Transverse colon (tissue), 4 donors: ENCODE measurements at regions not wholly inside any gene's neighbourhood (a gene's known extent, or its start where the extent isn't known, plus 50 kb on each side); places are given as distances from the start of the nearest gene placed in this dataset.
"Not testable (repeated sequence)": the region's sequence is repeated elsewhere in the genome, so short reads cannot be mapped to it uniquely, and the experiment has no call there.

ENCODE experiments used
- DNase-seq: peaks from one replicate; pipeline ENCODE4 v3.0.0-alpha.2; 2019
- H3K27ac ChIP-seq, 4 donors: fragments of 200-600 bp; sonication (generic); 2 replicates each; pipeline ENCODE4 v1.5.1; 2016 to 2018; ENCODE audit warnings: inconsistent platforms in 4 of 4
- H3K27me3 ChIP-seq: fragments of 200-600 bp; sonication (generic); 2 replicates; pipeline ENCODE4 v1.5.1; 2017; ENCODE audit warnings: inconsistent platforms
- H3K36me3 ChIP-seq, 4 donors: fragments of 200-600 bp; sonication (generic); 2 replicates each; pipeline ENCODE4 v1.5.1; 2017 to 2019; ENCODE audit warnings: inconsistent platforms in 4 of 4
- H3K4me1 ChIP-seq, 4 donors: fragments of 200-600 bp; sonication (generic); 2 replicates each; pipeline ENCODE4 v1.5.1; 2017 to 2020; ENCODE audit warnings: inconsistent platforms in 4 of 4
- H3K4me3 ChIP-seq, 4 donors: fragments of 200-600 bp; sonication (generic); 1 replicate in 1 of 4; 2 replicates in 3 of 4; pipeline versions ENCODE4 v1.5.1 to v1.6.1; 2017 to 2019; ENCODE audit warnings: inconsistent platforms in 4 of 4
- H3K9me3 ChIP-seq, 2 donors: fragments of 200-600 bp; sonication (generic); 2 replicates each; pipeline ENCODE4 v1.5.1; 2017 to 2019; ENCODE audit warnings: inconsistent platforms in 2 of 2
- EP300 ChIP-seq: sonication (generic); formaldehyde crosslinking; IDR thresholded peaks from one replicate; pipeline ENCODE4 v1.6.1; 2017; ENCODE audit warnings: antibody characterized with exemption, low read depth
- POLR2A ChIP-seq: fragments of 450-650 bp; IDR thresholded peaks from one replicate; pipeline ENCODE4 v1.6.1; 2016; ENCODE audit warnings: antibody characterized with exemption, mild to moderate bottlenecking, moderate library complexity
- POLR2AphosphoS5 ChIP-seq, 3 donors: sonication (generic); formaldehyde crosslinking; IDR thresholded peaks; one replicate each; pipeline ENCODE4 v1.6.1; 2016; ENCODE audit warnings: antibody characterized with exemption in 3 of 3
- WGBS, 2 donors: methylation state at CpG; one replicate each; pipeline ENCODE4 v1.1.5; 2018; ENCODE audit warnings: low coverage in 1 of 2; 5-methylcytosine and 5-hydroxymethylcytosine counted together
- in situ Hi-C, 4 donors: fragments of 200-750 bp; cut with MboI; loops; one replicate each; pipeline versions ENCODE4 v1.15.0 to v1.15.1; 2017; ENCODE audit warnings: low sequenced_read_pairs in 3 of 4, low pct_ligation_motif_present in 1 of 4, low pct_unique_long_range_greater_than_20kb in 1 of 4
- intact Hi-C: fragments of 100-400 bp; cut with DNase I; formaldehyde crosslinking; loops from one replicate; pipeline ENCODE4 v1.15.1; 2023; ENCODE audit warnings: low total_unique reads
- TF ChIP-seq, protein P1 (sequence below), 5 experiments: fragments of 200-600 bp in 3 of 5; fragments of 450-650 bp in 2 of 5; sonication (generic) in 3 of 5; IDR thresholded peaks; 1 replicate in 2 of 5; 2 replicates in 3 of 5; pipeline ENCODE4 v1.5.1; 2016 to 2017; ENCODE audit warnings: antibody characterized with exemption in 5 of 5, inconsistent platforms in 3 of 5, mild to moderate bottlenecking in 2 of 5, moderate library complexity in 1 of 5

DNA sequence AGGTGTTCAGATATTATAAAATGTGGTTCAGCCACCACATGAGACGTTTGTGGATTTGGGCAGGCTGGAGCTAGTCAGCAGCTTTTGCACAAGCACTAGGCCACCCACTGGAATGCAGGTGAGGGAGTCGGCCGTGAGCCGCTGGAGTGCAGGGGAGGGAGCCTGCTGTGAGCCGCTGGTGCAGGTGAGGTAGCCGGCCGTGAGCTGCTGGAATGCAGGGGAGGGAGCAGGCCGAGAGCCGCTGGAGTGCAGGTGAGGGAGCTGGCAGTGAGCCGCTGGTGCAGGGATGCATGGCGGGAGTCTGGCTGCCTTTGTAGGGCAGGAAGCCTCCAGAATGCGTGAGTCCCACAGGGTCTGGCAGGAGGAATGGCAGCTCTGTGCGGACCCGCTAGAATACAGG lies 1907.6 kb upstream of the DEFB115 start:
- TF ChIP-seq EP300, result no peak
- TF ChIP-seq POLR2AphosphoS5 (IDR thresholded peaks at IDR 0.05), result no peak
- TF ChIP-seq POLR2A, result no peak
- TF ChIP-seq, protein P1, sequence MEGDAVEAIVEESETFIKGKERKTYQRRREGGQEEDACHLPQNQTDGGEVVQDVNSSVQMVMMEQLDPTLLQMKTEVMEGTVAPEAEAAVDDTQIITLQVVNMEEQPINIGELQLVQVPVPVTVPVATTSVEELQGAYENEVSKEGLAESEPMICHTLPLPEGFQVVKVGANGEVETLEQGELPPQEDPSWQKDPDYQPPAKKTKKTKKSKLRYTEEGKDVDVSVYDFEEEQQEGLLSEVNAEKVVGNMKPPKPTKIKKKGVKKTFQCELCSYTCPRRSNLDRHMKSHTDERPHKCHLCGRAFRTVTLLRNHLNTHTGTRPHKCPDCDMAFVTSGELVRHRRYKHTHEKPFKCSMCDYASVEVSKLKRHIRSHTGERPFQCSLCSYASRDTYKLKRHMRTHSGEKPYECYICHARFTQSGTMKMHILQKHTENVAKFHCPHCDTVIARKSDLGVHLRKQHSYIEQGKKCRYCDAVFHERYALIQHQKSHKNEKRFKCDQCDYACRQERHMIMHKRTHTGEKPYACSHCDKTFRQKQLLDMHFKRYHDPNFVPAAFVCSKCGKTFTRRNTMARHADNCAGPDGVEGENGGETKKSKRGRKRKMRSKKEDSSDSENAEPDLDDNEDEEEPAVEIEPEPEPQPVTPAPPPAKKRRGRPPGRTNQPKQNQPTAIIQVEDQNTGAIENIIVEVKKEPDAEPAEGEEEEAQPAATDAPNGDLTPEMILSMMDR (IDR thresholded peaks at IDR 0.05), result no peak
- intact Hi-C loops (no loop called here), in situ Hi-C loops (no loop called here)
- DNase-seq, result no peak
- H3K4me3 ChIP-seq, result no peak overlapping the region
- no peaks in the 10 kb centered on the region for H3K36me3 ChIP-seq
- no peaks in the 10 kb centered on the region for H3K27me3 ChIP-seq
- no peaks in the 10 kb centered on the region for H3K9me3 ChIP-seq
- no peak overlapping the region for H3K27ac ChIP-seq
- no peaks in the 10 kb centered on the region for H3K4me1 ChIP-seq
- 72% methylated on average over 14 of the region's 14 CpGs; no CpG with 5 or more reads in 1 of the 2 donors for WGBS, 2 donors

- H3K4me1 ChIP-seq, H3K27ac ChIP-seq, in situ Hi-C loops, DNase-seq, H3K27me3 ChIP-seq, H3K9me3 ChIP-seq, intact Hi-C loops, H3K36me3 ChIP-seq, H3K4me3 ChIP-seq: not testable (repeated sequence)
- WGBS, 2 donors, result 38 to 49% methylated on average over 2 of the region's 2 CpGs
Observed at GRCh38 chr20:29375937-29376336, 1881.5 kb upstream of the DEFB115 start.

GRCh38 chr20:29392853-29393252 lies 1864.6 kb upstream of the DEFB115 start:
- WGBS, 2 donors, result 71 to 72% methylated on average over 6 to 9 of the region's 9 CpGs
- intact Hi-C loops, DNase-seq, H3K9me3 ChIP-seq, in situ Hi-C loops, H3K27ac ChIP-seq, H3K4me1 ChIP-seq, H3K36me3 ChIP-seq, H3K4me3 ChIP-seq, H3K27me3 ChIP-seq: not testable (repeated sequence)

GRCh38 chr20:29408034-29408695 lies 1849.3 kb upstream of the DEFB115 start:
- DNase-seq, result no peak
- H3K27ac ChIP-seq, result no peak overlapping the region
- peaks cover 0 to 2% (median 0%) of the 10 kb centered on the region in 4 donors for H3K4me1 ChIP-seq
- no peaks in the 10 kb centered on the region for H3K9me3 ChIP-seq
- intact Hi-C loops (no loop called here), in situ Hi-C loops (no loop called here)
- no peak overlapping the region for H3K4me3 ChIP-seq
- no peaks in the 10 kb centered on the region for H3K36me3 ChIP-seq
- TF ChIP-seq EP300 (no peak), POLR2A (no peak), POLR2AphosphoS5 (IDR thresholded peaks at IDR 0.05) (no peak)
- TF ChIP-seq, protein P1 (IDR thresholded peaks at IDR 0.05), result no peak
- peaks cover 37% of the 10 kb centered on the region for H3K27me3 ChIP-seq
- WGBS, 2 donors, result 66 to 74% methylated on average over 23 to 40 of the region's 40 CpGs

DNA sequence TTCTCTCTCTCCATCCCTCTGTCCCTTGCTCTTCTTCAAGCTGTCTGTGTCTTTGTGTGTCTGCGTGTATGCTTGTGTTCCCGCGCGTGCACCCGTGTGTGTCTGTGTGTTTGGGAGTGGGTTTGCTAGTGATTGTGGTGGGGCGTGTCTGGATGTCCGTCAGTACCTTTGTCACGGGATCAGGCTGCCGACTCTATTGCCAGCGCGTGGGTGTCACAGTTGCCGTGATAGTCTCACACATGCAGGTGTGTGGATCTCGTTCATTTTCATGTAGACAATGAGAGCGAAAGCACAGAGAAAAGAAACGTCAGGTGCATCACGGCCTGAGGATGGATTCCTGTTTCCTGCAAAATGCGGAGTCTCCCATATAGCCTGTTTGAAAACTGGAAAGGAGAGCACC lies 1848.8 kb upstream of the DEFB115 start:
- 69 to 74% methylated on average over 16 to 17 of the region's 17 CpGs for WGBS, 2 donors
- H3K27ac ChIP-seq, H3K9me3 ChIP-seq, intact Hi-C loops, DNase-seq, H3K36me3 ChIP-seq, H3K4me3 ChIP-seq, in situ Hi-C loops, H3K4me1 ChIP-seq: not testable (repeated sequence)
- peaks cover 37% of the 10 kb centered on the region for H3K27me3 ChIP-seq

DNA sequence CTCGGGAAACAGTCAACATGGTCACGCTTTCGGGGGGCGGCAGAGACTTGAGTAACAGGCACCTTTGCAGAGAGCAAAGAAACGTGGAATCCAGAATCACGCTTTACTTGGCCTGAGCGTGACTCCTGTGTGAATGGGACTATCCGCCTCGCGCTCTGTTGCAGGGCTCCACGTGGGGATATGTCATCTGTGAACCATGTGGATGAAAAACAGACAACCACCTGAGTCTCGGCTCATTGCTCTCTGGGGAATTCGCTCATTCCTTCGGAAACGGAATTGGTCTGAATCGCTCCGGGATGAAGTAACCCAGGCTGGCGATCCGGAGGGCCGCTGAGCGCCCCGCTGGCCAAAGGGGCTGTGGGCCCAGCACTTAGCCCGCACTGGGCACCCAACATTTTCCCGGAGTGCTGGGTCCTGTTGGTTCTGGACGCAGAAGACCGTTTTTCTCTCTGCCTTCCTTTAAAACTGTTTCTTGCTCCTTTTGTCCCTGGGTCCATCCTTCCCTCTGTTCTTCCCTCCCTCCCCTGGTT lies 1848.2 kb upstream of the DEFB115 start:
- H3K9me3 ChIP-seq, H3K36me3 ChIP-seq, DNase-seq, H3K4me3 ChIP-seq, H3K4me1 ChIP-seq, H3K27ac ChIP-seq, intact Hi-C loops, in situ Hi-C loops: not testable (repeated sequence)
- peaks cover 37% of the 10 kb centered on the region for H3K27me3 ChIP-seq
- WGBS, 2 donors, result 59 to 74% methylated on average over 17 to 26 of the region's 26 CpGs
